Activated CD4-positive, alpha-beta T cell treated with anti-CD3 and anti-CD28 coated beads for 36 hours (primary cell): ENCODE measurements at regions not wholly inside any gene's neighbourhood (a gene's known extent, or its start where the extent isn't known, plus 50 kb on each side); places are given as distances from the start of the nearest gene placed in this dataset.
"Not testable (repeated sequence)": the region's sequence is repeated elsewhere in the genome, so short reads cannot be mapped to it uniquely, and the experiment has no call there.

Experiments
- ATAC-seq: fragments of 200-7000 bp; cut with Tn5 transposase; one replicate; pipeline ENCODE4 v1.10.0; 2021; ENCODE audit warnings: mild to moderate bottlenecking, moderate library complexity
- CTCF ChIA-PET: fragments of 350-600 bp; sonication (Branson Sonifier 250); formaldehyde crosslinking; loops from one replicate; lab custom pipeline; 2021; ENCODE audit warnings: antibody characterized with exemption; lab: Charles Lee
- POLR2A ChIA-PET: fragments of 350-600 bp; sonication (Branson Sonifier 250); formaldehyde crosslinking; loops from one replicate; lab custom pipeline; 2021; ENCODE audit warnings: antibody characterized with exemption, inconsistent platforms; lab: Charles Lee
- DNase-seq: peaks from one replicate; pipeline ENCODE4 v3.0.0-alpha.2; 2020
- H3K27ac Mint-ChIP-seq: one replicate; pipeline ENCODE4 v1.8.0; 2021; ENCODE audit warnings: mixed read lengths
- H3K27me3 Mint-ChIP-seq: one replicate; pipeline ENCODE4 v1.8.0; 2021; ENCODE audit warnings: mixed read lengths
- H3K36me3 Mint-ChIP-seq: one replicate; pipeline ENCODE4 v1.8.0; 2021; ENCODE audit warnings: low read depth, mixed read lengths
- H3K4me1 Mint-ChIP-seq: one replicate; pipeline ENCODE4 v1.8.0; 2021; ENCODE audit warnings: mixed read lengths
- H3K4me3 Mint-ChIP-seq: one replicate; pipeline ENCODE4 v1.8.0; 2021; ENCODE audit warnings: mild to moderate bottlenecking, moderate library complexity, mixed read lengths
- H3K9me3 Mint-ChIP-seq: one replicate; pipeline ENCODE4 v1.8.0; 2021; ENCODE audit warnings: low read depth, mixed read lengths
- intact Hi-C, 2 experiments: fragments of 100-400 bp; cut with DNase I in 1 of 2; cut with micrococcal nuclease in 1 of 2; formaldehyde crosslinking; loops; one replicate each; pipeline versions ENCODE4 v1.14.2 to v1.15.1; 2022 to 2024; cut with DNase I, micrococcal nuclease

DNA sequence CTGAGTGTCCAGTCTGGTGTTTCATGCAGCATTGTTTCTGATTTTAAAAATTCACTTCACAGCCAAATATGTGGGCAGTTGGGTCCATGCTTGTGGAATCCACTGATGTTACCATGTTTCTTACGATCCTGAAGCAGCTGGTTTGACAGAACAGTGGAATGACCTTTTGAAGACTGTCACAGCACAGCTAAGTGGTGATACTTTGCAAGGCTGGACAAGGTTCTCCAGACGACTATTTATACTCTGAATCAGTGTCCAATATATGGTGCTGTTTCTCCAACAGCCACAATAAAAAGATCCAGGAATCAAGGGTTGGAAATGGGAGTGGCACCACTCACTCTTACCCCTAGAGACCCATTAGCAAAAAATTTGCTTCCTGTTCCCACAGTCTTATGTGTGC lies 577.4 kb upstream of the RAB6C start:
- CTCF ChIA-PET = no interaction called here
- Mint-ChIP-seq H3K27me3 (no peaks in the 10 kb centered on the region), H3K36me3 (no peaks in the 10 kb centered on the region)

DNA sequence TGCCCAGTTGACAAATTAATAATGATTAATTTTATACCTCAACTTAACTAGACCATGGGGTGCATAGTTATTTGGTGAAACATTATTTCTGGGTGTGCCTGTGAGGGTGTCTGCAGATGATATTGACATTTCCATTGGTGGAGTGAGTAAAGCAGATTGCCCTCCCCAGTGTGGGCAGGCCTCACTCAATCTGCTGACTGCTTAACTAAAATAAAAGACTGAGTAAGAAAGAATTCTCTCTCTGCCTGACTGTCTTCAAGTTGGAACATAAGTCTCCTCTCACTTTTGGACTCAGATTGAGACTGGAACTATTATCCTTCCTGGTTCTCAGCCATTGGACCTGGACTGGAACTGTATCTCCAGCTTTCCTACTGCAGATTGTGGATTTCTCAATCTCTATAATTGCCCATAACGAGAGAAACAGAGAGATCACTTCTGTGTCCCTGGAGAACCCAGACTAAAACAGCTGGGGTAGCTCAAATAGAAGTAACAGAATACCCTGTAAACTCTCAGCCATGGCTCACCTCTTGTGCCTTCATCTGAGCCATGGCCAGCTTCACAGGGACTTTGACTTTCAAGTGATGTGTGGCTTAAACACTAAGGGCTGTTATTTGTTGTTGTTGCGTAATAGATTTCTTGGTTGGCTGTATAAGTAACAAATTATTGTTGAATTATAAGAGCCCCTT lies 575.3 kb upstream of the RAB6C start:
- ChIA-PET POLR2A (no interaction called here), CTCF (no interaction called here)
- H3K4me3 Mint-ChIP-seq = no peak overlapping the region
- ATAC-seq (no peak), DNase-seq (no peak)
- H3K4me1 Mint-ChIP-seq = no peaks in the 10 kb centered on the region
- H3K27ac Mint-ChIP-seq = no peak overlapping the region
- intact Hi-C loops = no loop called here
- no peaks in the 10 kb centered on the region for H3K27me3 Mint-ChIP-seq
- no peaks in the 10 kb centered on the region for H3K9me3 Mint-ChIP-seq
- H3K36me3 Mint-ChIP-seq = no peaks in the 10 kb centered on the region

More for the DNA sequence above, 577.4 kb upstream of the RAB6C start:
- Mint-ChIP-seq H3K9me3 (no peaks in the 10 kb centered on the region), H3K27ac (no peak overlapping the region), H3K4me1 (no peaks in the 10 kb centered on the region), H3K4me3 (no peak overlapping the region)
- ATAC-seq (no peak), DNase-seq (no peak)
- POLR2A ChIA-PET = no interaction called here
- intact Hi-C loops = no loop called here

- H3K27ac Mint-ChIP-seq = no peak overlapping the region
- no peak for DNase-seq
- H3K27me3 Mint-ChIP-seq = no peaks in the 10 kb centered on the region
- POLR2A ChIA-PET = no interaction called here
- H3K4me1 Mint-ChIP-seq = no peaks in the 10 kb centered on the region
- H3K36me3 Mint-ChIP-seq = no peaks in the 10 kb centered on the region
- H3K9me3 Mint-ChIP-seq = peaks cover 2% of the 10 kb centered on the region
- no peak overlapping the region for H3K4me3 Mint-ChIP-seq
- CTCF ChIA-PET = no interaction called here
- no peak for ATAC-seq
- intact Hi-C loops = no loop called here
Observed at GRCh38 chr2:129408570-129408969, 570.9 kb upstream of the RAB6C start.

DNA sequence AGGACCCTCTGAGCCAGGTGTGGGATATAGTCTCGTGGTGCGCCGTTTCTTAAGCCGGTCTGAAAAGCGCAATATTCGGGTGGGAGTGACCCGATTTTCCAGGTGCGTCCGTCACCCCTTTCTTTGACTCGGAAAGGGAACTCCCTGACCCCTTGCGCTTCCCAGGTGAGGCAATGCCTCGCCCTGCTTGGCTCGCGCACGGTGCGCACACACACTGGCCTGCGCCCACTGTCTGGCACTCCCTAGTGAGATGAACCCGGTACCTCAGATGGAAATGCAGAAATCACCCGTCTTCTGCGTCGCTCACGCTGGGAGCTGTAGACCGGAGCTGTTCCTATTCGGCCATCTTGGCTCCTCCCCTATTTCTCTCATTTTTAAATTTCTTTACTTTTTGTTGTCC lies 562.4 kb upstream of the RAB6C start:
- H3K4me3 Mint-ChIP-seq, H3K36me3 Mint-ChIP-seq, DNase-seq, H3K4me1 Mint-ChIP-seq, H3K27ac Mint-ChIP-seq, CTCF ChIA-PET, H3K27me3 Mint-ChIP-seq, POLR2A ChIA-PET, ATAC-seq, H3K9me3 Mint-ChIP-seq, intact Hi-C loops: not testable (repeated sequence)

DNA sequence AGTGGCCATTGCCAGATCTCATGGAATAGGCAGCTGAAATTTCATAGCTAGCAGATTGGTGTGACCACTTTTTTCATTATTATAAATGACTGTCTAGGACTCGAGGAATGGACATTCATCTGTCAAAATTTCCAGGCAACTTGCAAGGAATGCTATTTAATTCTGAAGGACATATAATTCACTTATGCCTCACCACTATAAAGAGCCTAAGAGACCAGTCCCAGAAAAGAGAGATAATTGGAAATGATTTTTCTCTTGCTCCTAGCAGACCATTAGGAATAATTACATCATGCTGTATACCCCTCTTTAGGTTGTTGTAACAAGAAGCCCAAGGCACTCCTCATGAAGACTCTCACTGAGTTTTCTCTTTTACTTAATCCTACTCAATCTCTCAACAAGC lies 557.4 kb upstream of the RAB6C start:
- H3K9me3 Mint-ChIP-seq = no peaks in the 10 kb centered on the region
- no peak for DNase-seq
- intact Hi-C loops = no loop called here
- CTCF ChIA-PET = no interaction called here
- H3K27ac Mint-ChIP-seq = no peak overlapping the region
- no peak overlapping the region for H3K4me3 Mint-ChIP-seq
- H3K4me1 Mint-ChIP-seq = no peaks in the 10 kb centered on the region
- POLR2A ChIA-PET = no interaction called here
- no peak for ATAC-seq
- H3K36me3 Mint-ChIP-seq = no peaks in the 10 kb centered on the region
- peaks cover 2% of the 10 kb centered on the region for H3K27me3 Mint-ChIP-seq

- H3K4me3 Mint-ChIP-seq = no peak overlapping the region
- no peaks in the 10 kb centered on the region for H3K9me3 Mint-ChIP-seq
- POLR2A ChIA-PET = no interaction called here
- intact Hi-C loops = no loop called here
- peaks cover 6% of the 10 kb centered on the region for H3K27me3 Mint-ChIP-seq
- CTCF ChIA-PET = no interaction called here
- H3K27ac Mint-ChIP-seq = no peak overlapping the region
- no peaks in the 10 kb centered on the region for H3K36me3 Mint-ChIP-seq
- DNase-seq (no peak), ATAC-seq (no peak)
- H3K4me1 Mint-ChIP-seq = no peaks in the 10 kb centered on the region
Observed at GRCh38 chr2:129428086-129428660, 551.3 kb upstream of the RAB6C start.

DNA sequence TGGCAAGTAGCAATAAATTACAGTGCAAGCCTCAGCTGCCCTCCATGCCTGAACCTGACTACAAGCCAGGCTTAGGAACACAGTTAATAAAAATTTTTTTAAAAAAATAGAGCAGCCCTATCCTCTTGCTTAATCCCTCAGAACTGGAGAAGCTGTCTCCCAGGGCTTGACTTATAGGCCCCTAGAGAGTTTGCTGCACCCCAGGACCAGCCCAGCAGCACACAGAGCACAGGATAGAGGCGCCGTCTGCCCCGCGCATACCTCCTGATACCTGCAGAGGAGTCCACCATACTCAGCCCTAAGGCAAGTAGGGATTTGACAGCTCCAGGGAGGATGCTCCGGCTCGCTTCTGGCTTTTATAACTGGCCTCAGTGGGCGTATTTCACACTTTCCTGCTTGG lies 548.6 kb upstream of the RAB6C start:
- intact Hi-C loops = no loop called here
- ChIA-PET POLR2A (no interaction called here), CTCF (no interaction called here)
- Mint-ChIP-seq H3K9me3 (no peaks in the 10 kb centered on the region), H3K27me3 (peaks cover 7% of the 10 kb centered on the region), H3K4me3 (no peak overlapping the region), H3K27ac (no peak overlapping the region), H3K36me3 (no peaks in the 10 kb centered on the region), H3K4me1 (no peaks in the 10 kb centered on the region)
- DNase-seq (no peak), ATAC-seq (no peak)

DNA sequence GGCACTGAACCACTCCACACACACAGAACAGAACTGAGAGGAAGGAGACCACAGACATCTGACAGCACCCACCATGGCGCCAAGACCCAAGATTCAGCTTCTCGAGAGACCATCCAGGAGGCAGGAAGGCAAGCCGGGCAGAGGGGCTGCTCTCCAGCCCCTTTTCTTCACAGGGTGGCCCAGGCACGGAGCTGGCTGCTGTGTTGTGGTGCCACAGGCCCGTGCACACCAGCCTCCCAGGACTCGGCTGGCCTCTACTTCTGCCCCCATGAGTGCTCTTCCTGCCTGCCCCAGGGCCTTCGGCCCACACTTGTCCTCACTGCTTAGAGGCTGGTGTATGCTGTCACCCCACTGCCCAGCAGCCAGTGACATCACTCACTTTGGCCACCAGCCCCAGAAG lies 547.6 kb upstream of the RAB6C start:
- Mint-ChIP-seq H3K4me3 (no peak overlapping the region), H3K36me3 (no peaks in the 10 kb centered on the region), H3K4me1 (no peaks in the 10 kb centered on the region), H3K27me3 (peaks cover 6% of the 10 kb centered on the region), H3K27ac (no peak overlapping the region), H3K9me3 (no peaks in the 10 kb centered on the region)
- ChIA-PET CTCF (no interaction called here), POLR2A (no interaction called here)
- intact Hi-C loops = no loop called here
- ATAC-seq = no peak
- DNase-seq = no peak

GRCh38 chr2:129436809-129437208 lies 542.7 kb upstream of the RAB6C start:
- no peaks in the 10 kb centered on the region for H3K4me1 Mint-ChIP-seq
- intact Hi-C loops = no loop called here
- ChIA-PET CTCF (no interaction called here), POLR2A (no interaction called here)
- H3K4me3 Mint-ChIP-seq = no peak overlapping the region
- peaks cover 2% of the 10 kb centered on the region for H3K27me3 Mint-ChIP-seq
- DNase-seq (no peak), ATAC-seq (no peak)
- H3K27ac Mint-ChIP-seq = no peak overlapping the region
- H3K9me3 Mint-ChIP-seq = no peaks in the 10 kb centered on the region
- H3K36me3 Mint-ChIP-seq = no peaks in the 10 kb centered on the region

GRCh38 chr2:129437725-129438124 lies 541.7 kb upstream of the RAB6C start:
- CTCF ChIA-PET = no interaction called here
- Mint-ChIP-seq H3K27me3 (peaks cover 2% of the 10 kb centered on the region), H3K4me3 (no peak overlapping the region), H3K9me3 (no peaks in the 10 kb centered on the region), H3K27ac (no peak overlapping the region), H3K4me1 (no peaks in the 10 kb centered on the region), H3K36me3 (no peaks in the 10 kb centered on the region)
- POLR2A ChIA-PET = no interaction called here
- intact Hi-C loops = no loop called here
- DNase-seq = no peak
- ATAC-seq = no peak

- H3K9me3 Mint-ChIP-seq = no peaks in the 10 kb centered on the region
- ATAC-seq (no peak), DNase-seq (no peak)
- intact Hi-C loops = no loop called here
- H3K4me3 Mint-ChIP-seq = no peak overlapping the region
- no peaks in the 10 kb centered on the region for H3K36me3 Mint-ChIP-seq
- ChIA-PET CTCF (no interaction called here), POLR2A (no interaction called here)
- no peak overlapping the region for H3K27ac Mint-ChIP-seq
- peaks cover 5% of the 10 kb centered on the region for H3K27me3 Mint-ChIP-seq
- no peaks in the 10 kb centered on the region for H3K4me1 Mint-ChIP-seq
Observed at GRCh38 chr2:129438501-129439057, 540.9 kb upstream of the RAB6C start.

- CTCF ChIA-PET = no interaction called here
- no peak for ATAC-seq
- peaks cover 6% of the 10 kb centered on the region for H3K27me3 Mint-ChIP-seq
Observed at GRCh38 chr2:129439406-129440302, 539.8 kb upstream of the RAB6C start.

More at GRCh38 chr2:129439406-129440302, 539.8 kb upstream of the RAB6C start:
- Mint-ChIP-seq H3K27ac (no peak overlapping the region), H3K36me3 (no peaks in the 10 kb centered on the region), H3K4me1 (no peaks in the 10 kb centered on the region), H3K9me3 (no peaks in the 10 kb centered on the region), H3K4me3 (no peak overlapping the region)
- POLR2A ChIA-PET = no interaction called here
- intact Hi-C loops = no loop called here
- DNase-seq = no peak
